ENCODE measurements at regions not wholly inside any gene's neighbourhood (a gene's known extent, or its start where the extent isn't known, plus 50 kb on each side); places are given as distances from the start of the nearest gene placed in this dataset.

GRCh38 chr13:74707291-74707690 is 573.1 kb upstream of the KLF12 start:
- DNase-seq (ENCODE audit: extremely low read depth, low read depth) = no peak
- no peak overlapping the region for H3K4me3 ChIP-seq (replicated peaks; ENCODE audit: low read depth, low read length)
- TF ChIP-seq CTCF (IDR thresholded peaks at IDR 0.05; ENCODE audit: low read depth, low read length, missing control alignments) = no peak

- DNase-seq (ENCODE audit: extremely low read depth, low read depth) = no peak
- H3K4me3 ChIP-seq (replicated peaks; ENCODE audit: low read depth, low read length) = no peak overlapping the region
- TF ChIP-seq CTCF (IDR thresholded peaks at IDR 0.05; ENCODE audit: low read depth, low read length, missing control alignments) = no peak
Observed at GRCh38 chr13:74706801-74707200, 572.6 kb upstream of the KLF12 start.

- TF ChIP-seq CTCF (IDR thresholded peaks at IDR 0.05; ENCODE audit: low read depth, low read length, missing control alignments) = no peak
- DNase-seq (ENCODE audit: extremely low read depth, low read depth) = no peak
- H3K4me3 ChIP-seq (replicated peaks; ENCODE audit: low read depth, low read length) = no peak overlapping the region
Observed at GRCh38 chr13:74705438-74705837, 571.2 kb upstream of the KLF12 start.

- TF ChIP-seq CTCF (IDR thresholded peaks at IDR 0.05; ENCODE audit: low read depth, low read length, missing control alignments) = no peak
Observed at GRCh38 chr13:74703855-74704387, 569.7 kb upstream of the KLF12 start.

GRCh38 chr13:74696148-74696922 is 562.1 kb upstream of the KLF12 start:
- DNase-seq (ENCODE audit: extremely low read depth, low read depth) = no peak
- TF ChIP-seq CTCF (IDR thresholded peaks at IDR 0.05; ENCODE audit: low read depth, low read length, missing control alignments) = no peak
- no peak overlapping the region for H3K4me3 ChIP-seq (replicated peaks; ENCODE audit: low read depth, low read length)

More at GRCh38 chr13:74703855-74704387, 569.7 kb upstream of the KLF12 start:
- no peak overlapping the region for H3K4me3 ChIP-seq (replicated peaks; ENCODE audit: low read depth, low read length)
- DNase-seq (ENCODE audit: extremely low read depth, low read depth) = no peak

GRCh38 chr13:74695021-74695800 is 561.0 kb upstream of the KLF12 start:
- TF ChIP-seq CTCF (IDR thresholded peaks at IDR 0.05; ENCODE audit: low read depth, low read length, missing control alignments) = no peak
- H3K4me3 ChIP-seq (replicated peaks; ENCODE audit: low read depth, low read length) = no peak overlapping the region
- no peak for DNase-seq (ENCODE audit: extremely low read depth, low read depth)
